Activated naive CD8-positive, alpha-beta T cell treated with anti-CD3 and anti-CD28 coated beads for 36 hours (primary cell): ENCODE measurements at regions not wholly inside any gene's neighbourhood (a gene's known extent, or its start where the extent isn't known, plus 50 kb on each side); places are given as distances from the start of the nearest gene placed in this dataset.
"Not testable (repeated sequence)": the region's sequence is repeated elsewhere in the genome, so short reads cannot be mapped to it uniquely, and the experiment has no call there.

ENCODE experiments used
- DNase-seq: peaks from one replicate; pipeline ENCODE4 v3.0.0; 2021
- H3K27ac Mint-ChIP-seq: one replicate; pipeline ENCODE4 v1.8.0; 2022; ENCODE audit warnings: mild to moderate bottlenecking, moderate library complexity, mixed read lengths
- H3K27me3 Mint-ChIP-seq: one replicate; pipeline ENCODE4 v1.8.0; 2022; ENCODE audit warnings: mild to moderate bottlenecking, mixed read lengths
- H3K36me3 Mint-ChIP-seq: one replicate; pipeline ENCODE4 v1.8.0; 2021; ENCODE audit warnings: mild to moderate bottlenecking, mixed read lengths
- H3K4me1 Mint-ChIP-seq: one replicate; pipeline ENCODE4 v1.8.0; 2021; ENCODE audit warnings: mixed read lengths
- H3K4me3 Mint-ChIP-seq: one replicate; pipeline ENCODE4 v1.8.0; 2022; ENCODE audit warnings: mild to moderate bottlenecking, moderate library complexity, mixed read lengths
- H3K9me3 Mint-ChIP-seq: one replicate; pipeline ENCODE4 v1.8.0; 2022; ENCODE audit warnings: mixed read lengths

- H3K4me1 Mint-ChIP-seq: no peaks in the 10 kb centered on the region
- H3K27me3 Mint-ChIP-seq: peaks cover 19% of the 10 kb centered on the region
- no peak overlapping the region for H3K4me3 Mint-ChIP-seq
- H3K36me3 Mint-ChIP-seq: no peaks in the 10 kb centered on the region
- no peak overlapping the region for H3K27ac Mint-ChIP-seq
- no peak for DNase-seq
- H3K9me3 Mint-ChIP-seq: no peaks in the 10 kb centered on the region
These were observed 98.0 kb downstream of the ENC1 start for GRCh38 chr5:74542482-74542881.

GRCh38 chr5:74541381-74541781, 99.1 kb downstream of the ENC1 start:
- no peak for DNase-seq
- Mint-ChIP-seq H3K4me3 (no peak overlapping the region), H3K27ac (no peak overlapping the region), H3K4me1 (no peaks in the 10 kb centered on the region), H3K27me3 (peaks cover 19% of the 10 kb centered on the region), H3K36me3 (no peaks in the 10 kb centered on the region), H3K9me3 (no peaks in the 10 kb centered on the region)

- no peaks in the 10 kb centered on the region for H3K4me1 Mint-ChIP-seq
- H3K4me3 Mint-ChIP-seq: no peak overlapping the region
- DNase-seq: no peak
- no peak overlapping the region for H3K27ac Mint-ChIP-seq
- peaks cover 19% of the 10 kb centered on the region for H3K27me3 Mint-ChIP-seq
- no peaks in the 10 kb centered on the region for H3K36me3 Mint-ChIP-seq
- peaks cover under 1% of the 10 kb centered on the region for H3K9me3 Mint-ChIP-seq
These were observed 99.9 kb downstream of the ENC1 start for GRCh38 chr5:74540622-74541021.

DNA sequence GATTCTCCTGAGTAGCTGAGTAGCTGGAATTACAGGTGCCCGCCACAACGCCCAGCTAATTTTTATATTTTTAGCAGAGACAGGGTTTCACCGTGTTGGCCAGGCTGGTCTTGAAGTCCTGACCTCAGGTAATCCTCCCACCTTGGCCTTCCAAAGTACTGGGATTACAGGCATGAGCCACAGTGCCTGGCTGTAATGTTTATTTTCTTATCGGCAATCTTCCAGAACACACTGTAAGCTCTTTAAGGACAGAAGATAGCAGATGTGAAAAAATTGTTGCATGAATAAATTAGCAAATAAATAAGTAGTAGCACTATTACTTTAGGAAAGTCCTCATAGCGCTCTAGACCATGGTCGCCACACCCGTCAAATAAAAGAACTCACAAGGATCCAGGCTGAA, 100.5 kb downstream of the ENC1 start:
- no peak overlapping the region for H3K4me3 Mint-ChIP-seq
- no peak for DNase-seq
- H3K4me1 Mint-ChIP-seq: no peaks in the 10 kb centered on the region
- H3K9me3 Mint-ChIP-seq: peaks cover 2% of the 10 kb centered on the region
- H3K27ac Mint-ChIP-seq: no peak overlapping the region
- H3K36me3 Mint-ChIP-seq: no peaks in the 10 kb centered on the region
- H3K27me3 Mint-ChIP-seq: peaks cover 15% of the 10 kb centered on the region

- H3K27me3 Mint-ChIP-seq: peaks cover 15% of the 10 kb centered on the region
- H3K27ac Mint-ChIP-seq: no peak overlapping the region
- H3K4me3 Mint-ChIP-seq: no peak overlapping the region
- DNase-seq: no peak
- H3K9me3 Mint-ChIP-seq: peaks cover 12% of the 10 kb centered on the region
- H3K4me1 Mint-ChIP-seq: no peaks in the 10 kb centered on the region
- H3K36me3 Mint-ChIP-seq: peaks cover 2% of the 10 kb centered on the region
These were observed 102.3 kb downstream of the ENC1 start for GRCh38 chr5:74538206-74538661.

DNA sequence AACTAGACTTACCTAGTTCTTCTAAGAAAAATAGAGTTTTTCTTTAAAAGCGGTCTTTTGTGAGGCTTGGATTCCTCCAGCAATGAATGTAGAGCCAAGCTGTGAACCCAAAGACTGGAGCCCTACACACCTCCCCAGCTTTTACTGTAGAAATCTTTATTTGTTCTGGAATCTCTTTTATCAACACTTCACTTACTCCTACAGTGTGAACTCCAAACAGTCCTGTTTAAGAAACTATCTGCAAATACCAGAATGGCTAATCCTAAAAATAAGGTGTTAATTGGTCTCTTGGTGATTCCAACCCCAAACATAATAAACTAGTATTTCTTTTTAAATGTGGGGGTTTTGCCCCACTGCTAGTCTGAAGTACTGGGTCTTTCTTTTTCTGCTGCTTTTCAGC, 103.9 kb downstream of the ENC1 start:
- DNase-seq: no peak
- peaks cover 13% of the 10 kb centered on the region for H3K9me3 Mint-ChIP-seq
- H3K27ac Mint-ChIP-seq: no peak overlapping the region
- H3K36me3 Mint-ChIP-seq: peaks cover 2% of the 10 kb centered on the region
- H3K4me1 Mint-ChIP-seq: no peaks in the 10 kb centered on the region
- H3K27me3 Mint-ChIP-seq: peaks cover 15% of the 10 kb centered on the region
- H3K4me3 Mint-ChIP-seq: no peak overlapping the region

DNA sequence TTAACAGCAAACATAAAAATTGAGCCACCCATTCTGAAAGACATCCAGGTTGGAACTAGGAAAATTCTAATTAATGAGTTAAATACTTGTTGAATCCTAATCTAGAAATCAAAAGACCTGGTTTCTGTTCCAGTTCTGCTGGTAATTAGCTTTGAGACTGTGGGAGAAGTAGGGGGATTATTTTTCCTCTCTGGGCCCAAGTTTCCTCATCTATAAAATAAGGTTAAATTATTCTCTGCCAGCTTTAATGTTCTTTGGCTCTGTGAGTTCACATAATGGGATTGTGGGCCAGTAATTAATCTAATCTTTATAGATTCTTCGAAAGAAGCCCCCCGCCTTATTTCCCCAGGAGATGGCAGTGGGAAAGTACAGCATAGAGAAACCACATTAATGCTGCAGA, 104.6 kb downstream of the ENC1 start:
- Mint-ChIP-seq H3K9me3 (peaks cover 13% of the 10 kb centered on the region), H3K27me3 (peaks cover 15% of the 10 kb centered on the region), H3K36me3 (peaks cover 2% of the 10 kb centered on the region), H3K27ac (no peak overlapping the region), H3K4me3 (no peak overlapping the region), H3K4me1 (no peaks in the 10 kb centered on the region)
- DNase-seq: no peak

DNA sequence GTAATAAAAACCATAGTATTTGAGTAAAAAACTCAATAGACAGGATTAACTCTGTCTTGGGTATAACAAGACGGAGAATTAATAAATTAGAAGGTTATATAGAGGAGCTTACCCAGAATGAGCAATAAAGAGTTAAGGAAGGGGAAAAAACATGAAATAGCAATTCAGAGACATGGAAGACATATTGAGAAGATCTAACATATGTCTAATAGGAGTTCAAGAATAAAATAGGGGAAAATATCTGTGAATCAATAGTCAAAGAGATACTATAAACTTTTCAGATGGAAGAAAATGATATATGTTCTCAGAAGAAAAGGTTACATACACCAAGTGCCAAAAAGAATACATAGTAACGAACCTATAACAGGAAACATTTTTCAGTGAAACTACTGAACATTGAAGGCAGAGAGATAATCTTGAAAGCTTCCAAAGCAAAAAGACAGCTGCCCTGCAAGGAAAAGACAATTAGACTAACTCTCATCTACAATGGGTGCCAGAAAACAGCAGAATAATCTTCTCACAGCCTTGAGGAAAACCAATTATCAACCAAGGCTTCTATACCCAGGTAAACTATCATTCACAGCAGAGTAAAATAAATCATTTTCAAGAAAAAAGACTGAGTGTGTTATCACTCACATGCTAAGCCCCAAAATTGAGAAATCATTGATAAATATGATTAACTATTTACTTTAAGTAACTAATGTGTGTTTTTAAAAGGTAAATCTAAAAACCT, 106.0 kb downstream of the ENC1 start:
- H3K9me3 Mint-ChIP-seq: peaks cover 13% of the 10 kb centered on the region
- DNase-seq: no peak
- H3K4me3 Mint-ChIP-seq: no peak overlapping the region
- peaks cover 2% of the 10 kb centered on the region for H3K36me3 Mint-ChIP-seq
- H3K27ac Mint-ChIP-seq: no peak overlapping the region
- H3K27me3 Mint-ChIP-seq: peaks cover 15% of the 10 kb centered on the region
- no peaks in the 10 kb centered on the region for H3K4me1 Mint-ChIP-seq

- peaks cover 2% of the 10 kb centered on the region for H3K36me3 Mint-ChIP-seq
- H3K27ac Mint-ChIP-seq: no peak overlapping the region
- H3K9me3 Mint-ChIP-seq: peaks cover 11% of the 10 kb centered on the region
- no peak overlapping the region for H3K4me3 Mint-ChIP-seq
- no peak for DNase-seq
- peaks cover 11% of the 10 kb centered on the region for H3K27me3 Mint-ChIP-seq
- no peaks in the 10 kb centered on the region for H3K4me1 Mint-ChIP-seq
These were observed 110.0 kb downstream of the ENC1 start for GRCh38 chr5:74530326-74531050.

DNA sequence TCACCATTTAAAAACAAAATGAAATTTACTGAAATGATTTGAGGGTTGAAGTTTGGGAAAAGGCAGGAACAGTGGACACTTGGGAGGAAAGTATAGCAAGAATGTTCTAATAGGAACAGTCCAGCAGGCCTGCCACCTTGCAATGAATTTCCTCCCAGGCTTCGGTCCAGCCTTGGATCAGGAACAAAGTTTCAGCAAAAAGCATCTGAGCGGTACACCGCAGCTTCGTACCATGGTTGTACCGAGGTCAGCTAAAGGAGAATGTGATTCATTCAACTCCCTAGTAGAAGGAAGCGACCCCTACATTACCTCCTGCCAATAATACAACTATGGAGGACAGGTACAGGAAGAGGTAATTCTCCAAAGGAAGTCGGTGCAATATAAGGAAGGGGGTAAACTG, 111.4 kb downstream of the ENC1 start:
- H3K4me3 Mint-ChIP-seq: no peak overlapping the region
- peaks cover 7% of the 10 kb centered on the region for H3K27me3 Mint-ChIP-seq
- H3K4me1 Mint-ChIP-seq: no peaks in the 10 kb centered on the region
- DNase-seq: no peak
- H3K36me3 Mint-ChIP-seq: no peaks in the 10 kb centered on the region
- H3K27ac Mint-ChIP-seq: no peak overlapping the region
- peaks cover 10% of the 10 kb centered on the region for H3K9me3 Mint-ChIP-seq

- H3K36me3 Mint-ChIP-seq: peaks cover 3% of the 10 kb centered on the region
- DNase-seq: no peak
These were observed 114.4 kb downstream of the ENC1 start for GRCh38 chr5:74526111-74526510.

GRCh38 chr5:74524767-74525166, 115.8 kb downstream of the ENC1 start:
- not testable (repeated sequence) for H3K4me3 Mint-ChIP-seq, H3K27ac Mint-ChIP-seq, H3K27me3 Mint-ChIP-seq, H3K36me3 Mint-ChIP-seq, H3K4me1 Mint-ChIP-seq, DNase-seq
- H3K9me3 Mint-ChIP-seq: peaks cover 16% of the 10 kb centered on the region

More at GRCh38 chr5:74526111-74526510, 114.4 kb downstream of the ENC1 start:
- no peak overlapping the region for H3K27ac Mint-ChIP-seq
- H3K4me3 Mint-ChIP-seq: no peak overlapping the region
- H3K4me1 Mint-ChIP-seq: no peaks in the 10 kb centered on the region
- H3K27me3 Mint-ChIP-seq: peaks cover 3% of the 10 kb centered on the region
- H3K9me3 Mint-ChIP-seq: peaks cover 16% of the 10 kb centered on the region

GRCh38 chr5:74523698-74524097, 116.8 kb downstream of the ENC1 start:
- not testable (repeated sequence) for DNase-seq, H3K27ac Mint-ChIP-seq, H3K36me3 Mint-ChIP-seq, H3K27me3 Mint-ChIP-seq, H3K4me1 Mint-ChIP-seq, H3K4me3 Mint-ChIP-seq
- peaks cover 16% of the 10 kb centered on the region for H3K9me3 Mint-ChIP-seq

- H3K4me1 Mint-ChIP-seq, H3K36me3 Mint-ChIP-seq, H3K27ac Mint-ChIP-seq, H3K4me3 Mint-ChIP-seq, H3K27me3 Mint-ChIP-seq, DNase-seq: not testable (repeated sequence)
- peaks cover 16% of the 10 kb centered on the region for H3K9me3 Mint-ChIP-seq
These were observed 117.7 kb downstream of the ENC1 start for GRCh38 chr5:74522838-74523237.

DNA sequence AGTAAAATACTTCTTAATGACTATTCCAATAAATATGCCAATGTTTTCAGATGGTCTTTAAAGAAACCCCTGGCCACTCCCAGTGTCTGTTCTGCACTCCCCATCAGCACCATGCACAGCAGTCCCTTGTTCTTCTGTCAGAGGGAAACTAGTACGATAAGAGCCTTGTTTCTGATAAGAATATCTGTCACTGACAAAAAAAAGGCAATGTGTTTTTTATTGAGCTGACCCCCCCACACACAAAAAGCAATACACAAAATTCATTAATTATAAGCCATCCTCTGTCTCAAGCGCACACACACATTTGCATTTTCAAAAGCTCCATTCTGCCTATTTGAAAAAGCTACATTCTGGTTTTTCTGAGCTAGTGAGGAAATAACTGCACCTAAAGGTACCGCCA, 119.1 kb downstream of the ENC1 start:
- Mint-ChIP-seq H3K36me3 (peaks cover 3% of the 10 kb centered on the region), H3K9me3 (peaks cover 16% of the 10 kb centered on the region), H3K27me3 (no peaks in the 10 kb centered on the region), H3K4me1 (no peaks in the 10 kb centered on the region), H3K4me3 (no peak overlapping the region), H3K27ac (no peak overlapping the region)
- no peak for DNase-seq

GRCh38 chr5:74519679-74520078, 120.8 kb downstream of the ENC1 start:
- Mint-ChIP-seq H3K4me3 (no peak overlapping the region), H3K27ac (no peak overlapping the region), H3K9me3 (peaks cover 11% of the 10 kb centered on the region), H3K4me1 (no peaks in the 10 kb centered on the region), H3K36me3 (peaks cover 3% of the 10 kb centered on the region), H3K27me3 (no peaks in the 10 kb centered on the region)
- no peak for DNase-seq
